Type B pancreatic cell (in vitro differentiated cells): ENCODE measurements at regions not wholly inside any gene's neighbourhood (a gene's known extent, or its start where the extent isn't known, plus 50 kb on each side); places are given as distances from the start of the nearest gene placed in this dataset.
"Not testable (repeated sequence)": the region's sequence is repeated elsewhere in the genome, so short reads cannot be mapped to it uniquely, and the experiment has no call there.

Experiments used
- DNase-seq: peaks from one replicate; pipeline ENCODE4 v3.0.0; 2021; ENCODE audit warnings: mixed read lengths; ENCODE audit not compliant: unreplicated experiment; ENCODE audit errors: extremely low spot score
- H3K27ac Mint-ChIP-seq: 2 replicates; pipeline ENCODE4 v1.8.0; 2021; ENCODE audit warnings: mild to moderate bottlenecking, mixed read lengths
- H3K27me3 Mint-ChIP-seq: 2 replicates; pipeline ENCODE4 v1.8.0; 2021; ENCODE audit warnings: mixed read lengths
- H3K36me3 Mint-ChIP-seq: 2 replicates; pipeline ENCODE4 v1.8.0; 2021; ENCODE audit warnings: mixed read lengths
- H3K4me1 Mint-ChIP-seq: one replicate; pipeline ENCODE4 v1.8.0; 2021; ENCODE audit warnings: mixed read lengths; ENCODE audit not compliant: unreplicated experiment
- H3K4me3 Mint-ChIP-seq: 2 replicates; pipeline ENCODE4 v1.8.0; 2021; ENCODE audit warnings: mild to moderate bottlenecking, mixed read lengths
- H3K9me3 Mint-ChIP-seq: 2 replicates; pipeline ENCODE4 v1.8.0; 2021; ENCODE audit warnings: mixed read lengths
- CTCF ChIP-seq: fragments of 200-600 bp; sonication (generic); conservative IDR thresholded peaks from 2 replicates; pipeline ENCODE4 v1.5.0; 2021; ENCODE audit warnings: antibody characterized with exemption, mild to moderate bottlenecking

GRCh38 chr12:75754698-75755097 lies 243.3 kb upstream of the KRR1 start:
- no peak for TF ChIP-seq CTCF
- DNase-seq, result no peak
- Mint-ChIP-seq H3K4me1 (peaks cover 7% of the 10 kb centered on the region), H3K27ac (no peak overlapping the region), H3K4me3 (no peak overlapping the region), H3K36me3 (peaks cover 3% of the 10 kb centered on the region), H3K27me3 (no peaks in the 10 kb centered on the region), H3K9me3 (no peaks in the 10 kb centered on the region)

GRCh38 chr12:75754141-75754540 lies 242.7 kb upstream of the KRR1 start:
- Mint-ChIP-seq H3K27me3 (no peaks in the 10 kb centered on the region), H3K36me3 (peaks cover 3% of the 10 kb centered on the region), H3K9me3 (no peaks in the 10 kb centered on the region), H3K4me1 (peaks cover 7% of the 10 kb centered on the region), H3K27ac (no peak overlapping the region), H3K4me3 (no peak overlapping the region)
- DNase-seq, result no peak
- TF ChIP-seq CTCF, result no peak

- no peak for DNase-seq
- no peak for TF ChIP-seq CTCF
- Mint-ChIP-seq H3K27ac (no peak overlapping the region), H3K4me3 (no peak overlapping the region), H3K27me3 (no peaks in the 10 kb centered on the region), H3K9me3 (no peaks in the 10 kb centered on the region), H3K36me3 (peaks cover 3% of the 10 kb centered on the region), H3K4me1 (peaks cover 9% of the 10 kb centered on the region)
Observed at GRCh38 chr12:75751769-75752471, 240.5 kb upstream of the KRR1 start.

GRCh38 chr12:75750716-75751306 lies 239.4 kb upstream of the KRR1 start:
- Mint-ChIP-seq H3K27ac (no peak overlapping the region), H3K36me3 (peaks cover 3% of the 10 kb centered on the region), H3K27me3 (no peaks in the 10 kb centered on the region), H3K4me3 (no peak overlapping the region), H3K4me1 (peaks cover 9% of the 10 kb centered on the region), H3K9me3 (no peaks in the 10 kb centered on the region)
- DNase-seq, result no peak
- TF ChIP-seq CTCF, result no peak

- H3K36me3 Mint-ChIP-seq, result not testable (repeated sequence)
Observed at GRCh38 chr12:75748990-75749389, 237.6 kb upstream of the KRR1 start.

GRCh38 chr12:75748136-75748535 lies 236.7 kb upstream of the KRR1 start:
- no peak overlapping the region for H3K27ac Mint-ChIP-seq
- no peak for DNase-seq
- no peak overlapping the region for H3K4me3 Mint-ChIP-seq
- TF ChIP-seq CTCF, result no peak
- peaks cover 14% of the 10 kb centered on the region for H3K4me1 Mint-ChIP-seq
- H3K36me3 Mint-ChIP-seq, result peaks cover 1% of the 10 kb centered on the region
- peaks cover 4% of the 10 kb centered on the region for H3K9me3 Mint-ChIP-seq
- H3K27me3 Mint-ChIP-seq, result no peaks in the 10 kb centered on the region

More at GRCh38 chr12:75748990-75749389, 237.6 kb upstream of the KRR1 start:
- not testable (repeated sequence) for DNase-seq, H3K9me3 Mint-ChIP-seq, H3K27me3 Mint-ChIP-seq, H3K27ac Mint-ChIP-seq, H3K4me3 Mint-ChIP-seq
- H3K4me1 Mint-ChIP-seq, result peaks cover 14% of the 10 kb centered on the region
